T-helper 2 cell treated with Interferon-gamma antibody and Interleukin-4, amounts not matched to agents 5 μg/mL and 100 μg/mL, for 36 hours (primary cell): ENCODE measurements at regions not wholly inside any gene's neighbourhood (a gene's known extent, or its start where the extent isn't known, plus 50 kb on each side); places are given as distances from the start of the nearest gene placed in this dataset.
A peak's percentile ranks its signal among the peaks of the same experiment; 100 is the strongest.
"Not testable (repeated sequence)": the region's sequence is repeated elsewhere in the genome, so short reads cannot be mapped to it uniquely, and the experiment has no call there.

Experiments used
- DNase-seq: peaks from one replicate; pipeline ENCODE4 v3.0.0; 2021; ENCODE audit warnings: low spot score
- H3K27ac Mint-ChIP-seq: one replicate; pipeline ENCODE4 v1.8.0; 2021; ENCODE audit warnings: mild to moderate bottlenecking, mixed read lengths
- H3K27me3 Mint-ChIP-seq: one replicate; pipeline ENCODE4 v1.8.0; 2021; ENCODE audit warnings: low read depth, mixed read lengths
- H3K36me3 Mint-ChIP-seq: one replicate; pipeline ENCODE4 v1.8.0; 2021; ENCODE audit warnings: low read depth, mixed read lengths
- H3K4me1 Mint-ChIP-seq: one replicate; pipeline ENCODE4 v1.8.0; 2021; ENCODE audit warnings: low read depth, mixed read lengths
- H3K4me3 Mint-ChIP-seq: one replicate; pipeline ENCODE4 v1.8.0; 2022; ENCODE audit warnings: mild to moderate bottlenecking, moderate library complexity, mixed read lengths
- H3K9me3 Mint-ChIP-seq: one replicate; pipeline ENCODE4 v1.8.0; 2021; ENCODE audit warnings: mixed read lengths

DNA sequence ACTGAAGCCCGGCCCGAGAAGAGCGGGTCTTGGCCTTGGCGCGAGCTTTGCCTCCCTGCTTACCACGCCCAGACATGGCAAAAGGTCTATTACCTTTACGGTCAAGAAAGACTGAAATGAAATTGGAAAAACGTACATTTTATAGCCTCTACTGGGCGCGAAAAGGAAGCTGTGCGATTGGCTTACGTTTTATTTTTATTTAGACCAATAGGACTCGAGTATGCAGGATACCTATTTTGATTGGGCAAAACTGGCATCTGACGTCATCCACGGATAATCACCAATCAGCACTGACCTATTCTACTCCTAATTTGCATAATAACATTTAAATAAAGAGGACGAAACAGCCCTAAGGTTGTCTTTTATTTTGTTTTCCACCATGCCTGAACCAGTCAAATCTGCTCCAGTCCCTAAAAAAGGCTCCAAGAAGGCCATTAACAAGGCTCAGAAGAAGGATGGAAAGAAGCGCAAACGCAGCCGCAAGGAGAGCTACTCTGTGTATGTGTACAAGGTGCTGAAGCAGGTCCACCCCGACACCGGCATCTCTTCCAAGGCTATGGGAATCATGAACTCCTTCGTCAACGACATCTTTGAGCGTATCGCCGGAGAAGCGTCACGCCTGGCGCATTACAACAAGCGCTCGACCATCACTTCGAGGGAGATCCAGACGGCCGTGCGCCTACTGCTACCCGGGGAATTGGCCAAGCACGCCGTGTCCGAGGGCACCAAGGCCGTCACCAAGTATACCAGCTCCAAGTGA, 97.4 kb downstream of the OR2B2 start:
- DNase-seq: peak; percentile 83
- Mint-ChIP-seq H3K9me3 (no peaks in the 10 kb centered on the region), H3K27ac (peak overlapping the region; percentile 100), H3K27me3 (peaks cover 9% of the 10 kb centered on the region), H3K4me3 (peak overlapping the region; percentile 96), H3K36me3 (peaks cover 10% of the 10 kb centered on the region), H3K4me1 (peaks cover 54% of the 10 kb centered on the region)

DNA sequence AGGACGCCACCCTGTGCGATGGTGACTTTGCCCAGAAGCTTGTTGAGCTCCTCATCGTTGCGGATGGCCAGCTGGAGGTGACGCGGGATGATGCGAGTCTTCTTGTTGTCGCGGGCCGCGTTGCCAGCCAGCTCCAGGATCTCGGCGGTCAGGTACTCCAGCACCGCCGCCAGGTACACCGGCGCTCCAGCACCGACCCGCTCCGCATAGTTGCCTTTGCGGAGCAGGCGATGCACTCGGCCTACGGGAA, 97.9 kb downstream of the OR2B2 start:
- H3K27me3 Mint-ChIP-seq, H3K9me3 Mint-ChIP-seq, DNase-seq: not testable (repeated sequence)
- Mint-ChIP-seq H3K4me3 (peak overlapping the region; percentile 96), H3K4me1 (peaks cover 50% of the 10 kb centered on the region), H3K27ac (peak overlapping the region; percentile 100), H3K36me3 (peaks cover 10% of the 10 kb centered on the region)

DNA sequence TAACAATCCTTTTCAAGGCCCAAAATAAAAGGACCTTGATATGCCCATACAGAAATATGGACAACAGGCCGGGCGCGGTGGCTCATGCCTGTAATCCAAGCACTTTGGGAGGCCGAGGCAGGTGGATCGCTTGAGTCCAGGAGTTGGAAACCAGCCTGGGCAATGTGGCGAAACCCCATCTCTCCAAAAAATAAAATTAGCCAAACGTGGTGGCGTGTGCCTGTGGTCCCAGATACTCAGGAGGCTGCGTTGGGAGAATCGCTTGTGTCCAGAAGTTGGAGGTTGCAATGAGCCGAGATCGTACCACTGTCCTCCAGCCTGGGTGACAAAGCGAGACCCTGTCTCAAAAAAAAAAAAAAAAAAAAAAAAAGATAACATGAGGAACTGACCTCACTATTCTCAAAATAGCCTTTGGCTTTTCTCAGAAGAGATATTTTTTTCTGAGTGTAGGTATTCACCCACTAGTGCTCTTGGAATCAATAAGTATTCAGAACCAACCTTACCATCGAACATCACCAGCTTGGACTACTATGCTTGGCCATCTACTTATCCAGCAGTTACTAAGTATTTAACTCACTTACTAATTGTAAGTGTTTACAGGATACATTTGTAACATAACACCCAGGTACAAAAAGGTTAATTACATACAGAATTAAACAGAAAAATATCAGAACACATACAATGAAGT, 99.2 kb downstream of the OR2B2 start:
- no peak for DNase-seq
- no peaks in the 10 kb centered on the region for H3K9me3 Mint-ChIP-seq
- peaks cover 10% of the 10 kb centered on the region for H3K36me3 Mint-ChIP-seq
- H3K27ac Mint-ChIP-seq: peak overlapping the region; percentile 100
- peaks cover 11% of the 10 kb centered on the region for H3K27me3 Mint-ChIP-seq
- peaks cover 59% of the 10 kb centered on the region for H3K4me1 Mint-ChIP-seq
- H3K4me3 Mint-ChIP-seq: peak overlapping the region; percentile 96

DNA sequence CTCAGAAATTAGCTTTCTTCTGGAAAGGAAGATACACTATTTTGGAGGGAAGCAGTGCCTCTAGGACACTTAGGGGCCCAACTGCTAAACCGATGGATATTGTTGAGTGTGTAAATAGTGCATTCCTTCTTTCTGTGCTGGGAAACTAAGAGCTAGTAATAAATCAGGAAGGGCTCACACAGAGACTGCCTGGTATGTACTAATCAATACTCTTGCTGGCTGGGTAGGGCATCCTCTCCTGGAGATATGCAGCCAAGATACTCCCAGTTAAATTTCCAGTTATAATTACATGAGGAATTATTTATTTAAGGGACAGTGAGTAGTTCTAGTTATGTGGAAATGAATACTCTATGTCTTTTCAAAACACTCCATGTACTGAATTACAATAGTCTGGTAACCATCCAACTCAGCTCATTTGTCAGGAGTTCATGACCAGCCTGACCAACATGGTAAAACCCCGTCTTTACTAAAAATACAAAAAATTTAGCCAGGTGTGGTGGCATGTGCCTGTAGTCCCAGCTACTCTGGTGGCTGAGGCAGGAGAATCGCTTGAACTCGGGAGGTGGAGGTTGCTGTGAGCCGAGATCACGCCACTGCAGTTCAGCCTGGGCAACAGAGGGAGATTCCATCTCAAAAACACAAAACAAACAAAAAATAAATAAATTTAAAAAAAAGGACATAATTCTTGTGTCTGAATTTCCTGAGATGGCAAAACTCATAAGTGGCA, 100.0 kb downstream of the OR2B2 start:
- peaks cover 15% of the 10 kb centered on the region for H3K27me3 Mint-ChIP-seq
- DNase-seq: no peak
- peaks cover 62% of the 10 kb centered on the region for H3K4me1 Mint-ChIP-seq
- H3K9me3 Mint-ChIP-seq: no peaks in the 10 kb centered on the region
- H3K4me3 Mint-ChIP-seq: peak overlapping the region; percentile 67
- H3K36me3 Mint-ChIP-seq: peaks cover 10% of the 10 kb centered on the region
- peak overlapping the region; percentile 100 for H3K27ac Mint-ChIP-seq

DNA sequence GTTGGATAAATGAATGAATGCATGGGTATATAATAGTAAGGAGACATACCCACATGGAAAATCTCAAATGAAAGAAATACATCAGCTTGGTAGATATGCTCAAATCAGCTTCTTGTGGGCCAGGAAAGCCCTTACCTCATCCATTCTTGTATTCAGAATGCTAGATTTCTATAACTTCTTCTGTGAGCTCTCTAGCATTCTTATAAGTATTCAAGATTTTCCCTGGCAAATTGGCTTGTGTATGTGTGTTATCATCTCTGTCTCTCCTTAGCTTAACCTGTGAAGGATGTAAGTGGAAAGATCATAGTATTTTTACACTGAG, 100.8 kb downstream of the OR2B2 start:
- Mint-ChIP-seq H3K9me3 (no peaks in the 10 kb centered on the region), H3K4me1 (peaks cover 66% of the 10 kb centered on the region), H3K36me3 (peaks cover 10% of the 10 kb centered on the region), H3K4me3 (peak overlapping the region; percentile 92), H3K27me3 (peaks cover 15% of the 10 kb centered on the region), H3K27ac (peak overlapping the region; percentile 100)
- no peak for DNase-seq

DNA sequence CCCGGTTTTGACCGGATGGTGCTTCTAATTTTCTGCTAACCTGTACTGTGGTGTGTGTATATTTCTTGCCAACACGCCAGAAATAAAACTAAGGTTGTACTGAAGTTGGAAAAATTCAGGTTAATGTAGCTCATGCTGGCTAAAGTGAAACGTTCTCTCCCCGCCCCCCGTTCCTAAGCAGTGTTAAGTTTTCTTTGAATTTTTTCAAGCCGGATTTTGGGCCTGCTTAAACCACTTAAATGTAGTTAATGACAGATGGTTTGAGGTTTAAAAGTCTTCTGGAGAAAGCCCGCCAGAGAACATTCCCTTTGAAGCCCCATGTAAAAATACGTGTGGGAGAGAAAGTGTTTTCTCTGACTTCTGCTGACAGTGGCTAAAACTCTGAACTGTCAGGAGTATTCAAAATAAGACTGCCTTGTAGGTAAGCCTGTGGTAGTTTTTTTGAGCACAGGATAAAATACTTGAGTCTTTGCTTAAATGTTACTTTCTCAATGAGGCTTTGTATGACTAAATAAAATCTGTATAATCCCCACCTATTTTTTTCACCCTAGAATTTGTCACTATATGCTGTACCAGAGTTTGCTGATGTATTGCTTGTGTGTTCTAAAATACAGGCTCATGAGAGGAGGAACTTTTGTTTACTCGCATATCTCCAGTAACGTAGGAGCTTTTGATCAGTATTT, 101.3 kb downstream of the OR2B2 start:
- Mint-ChIP-seq H3K9me3 (no peaks in the 10 kb centered on the region), H3K27ac (peak overlapping the region; percentile 100), H3K27me3 (peaks cover 15% of the 10 kb centered on the region), H3K4me3 (peak overlapping the region; percentile 92), H3K4me1 (peaks cover 66% of the 10 kb centered on the region), H3K36me3 (peaks cover 10% of the 10 kb centered on the region)
- DNase-seq: no peak

DNA sequence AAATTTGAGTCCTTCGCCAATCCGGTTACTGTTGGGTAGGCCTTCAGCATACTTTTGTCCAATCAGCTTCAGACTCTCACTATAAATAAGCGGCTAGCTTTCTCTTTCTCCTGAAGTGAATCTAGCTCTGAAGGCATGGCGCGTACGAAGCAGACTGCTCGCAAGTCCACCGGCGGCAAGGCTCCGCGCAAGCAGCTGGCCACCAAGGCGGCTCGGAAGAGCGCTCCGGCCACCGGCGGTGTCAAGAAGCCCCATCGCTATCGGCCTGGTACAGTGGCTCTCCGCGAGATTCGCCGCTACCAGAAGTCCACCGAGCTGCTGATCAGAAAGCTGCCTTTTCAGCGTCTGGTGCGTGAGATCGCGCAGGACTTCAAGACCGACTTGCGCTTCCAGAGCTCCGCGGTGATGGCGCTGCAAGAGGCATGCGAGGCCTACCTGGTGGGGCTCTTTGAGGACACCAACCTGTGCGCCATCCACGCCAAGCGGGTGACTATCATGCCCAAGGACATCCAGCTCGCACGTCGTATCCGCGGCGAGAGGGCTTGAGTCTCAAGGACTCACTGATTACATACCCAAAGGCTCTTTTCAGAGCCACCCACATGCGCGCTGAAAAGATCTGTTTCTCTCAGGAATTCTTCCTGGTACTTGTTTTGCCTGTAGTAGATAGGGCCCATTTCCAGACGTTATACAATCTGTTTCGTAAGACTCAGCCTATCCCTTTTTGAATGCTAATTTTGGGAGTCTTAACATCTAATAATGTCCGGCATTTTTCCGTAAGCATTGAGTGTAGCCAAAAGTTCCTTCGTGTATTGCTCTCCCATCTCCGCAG, 102.0 kb downstream of the OR2B2 start:
- Mint-ChIP-seq H3K4me3 (peak overlapping the region; percentile 92), H3K27ac (peak overlapping the region; percentile 100), H3K36me3 (peaks cover 10% of the 10 kb centered on the region), H3K27me3 (peaks cover 15% of the 10 kb centered on the region), H3K4me1 (peaks cover 66% of the 10 kb centered on the region), H3K9me3 (no peaks in the 10 kb centered on the region)
- peak; percentile 83 for DNase-seq

DNA sequence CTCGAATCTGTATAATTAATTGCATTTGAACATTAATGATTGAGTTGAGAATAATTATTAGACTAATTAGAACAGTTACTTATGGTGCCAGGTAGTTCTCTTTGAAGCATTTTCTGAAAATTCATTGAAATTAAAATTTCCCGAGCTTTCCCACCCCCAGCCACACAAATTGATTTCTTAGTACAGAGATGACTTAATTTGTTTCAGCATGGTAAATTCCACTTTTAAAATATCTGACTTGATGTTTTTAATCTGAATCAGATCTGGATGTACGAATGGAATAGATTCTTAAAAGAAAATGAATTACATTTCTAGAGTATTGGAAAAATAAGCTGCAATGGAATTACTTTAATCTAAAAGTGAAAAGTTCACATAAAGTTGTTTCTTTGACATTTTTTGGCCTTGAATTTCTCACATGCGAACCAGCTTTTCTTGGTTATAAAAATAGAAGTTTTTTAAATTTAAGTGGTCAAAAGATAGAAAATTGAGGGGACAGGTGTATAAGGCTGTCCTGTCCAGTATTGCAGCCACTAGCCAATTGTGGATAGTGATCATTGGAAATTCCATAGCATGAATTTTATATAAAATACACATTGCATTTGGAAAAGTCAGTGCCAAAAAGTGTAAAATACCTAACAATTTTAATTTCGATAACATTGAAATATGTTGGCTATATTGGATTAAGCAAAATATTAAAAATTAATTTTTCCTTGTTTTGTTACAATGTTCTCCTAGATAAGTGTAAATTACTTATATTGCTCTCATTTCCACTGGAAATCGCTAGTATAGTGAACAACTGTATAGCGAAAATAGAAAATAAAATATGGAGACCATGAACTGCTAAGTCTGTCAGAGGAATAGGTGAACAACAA, 102.9 kb downstream of the OR2B2 start:
- Mint-ChIP-seq H3K4me3 (peak overlapping the region; percentile 92), H3K4me1 (peaks cover 61% of the 10 kb centered on the region), H3K9me3 (no peaks in the 10 kb centered on the region), H3K27ac (peak overlapping the region; percentile 100), H3K27me3 (peaks cover 14% of the 10 kb centered on the region), H3K36me3 (peaks cover 10% of the 10 kb centered on the region)
- no peak for DNase-seq

DNA sequence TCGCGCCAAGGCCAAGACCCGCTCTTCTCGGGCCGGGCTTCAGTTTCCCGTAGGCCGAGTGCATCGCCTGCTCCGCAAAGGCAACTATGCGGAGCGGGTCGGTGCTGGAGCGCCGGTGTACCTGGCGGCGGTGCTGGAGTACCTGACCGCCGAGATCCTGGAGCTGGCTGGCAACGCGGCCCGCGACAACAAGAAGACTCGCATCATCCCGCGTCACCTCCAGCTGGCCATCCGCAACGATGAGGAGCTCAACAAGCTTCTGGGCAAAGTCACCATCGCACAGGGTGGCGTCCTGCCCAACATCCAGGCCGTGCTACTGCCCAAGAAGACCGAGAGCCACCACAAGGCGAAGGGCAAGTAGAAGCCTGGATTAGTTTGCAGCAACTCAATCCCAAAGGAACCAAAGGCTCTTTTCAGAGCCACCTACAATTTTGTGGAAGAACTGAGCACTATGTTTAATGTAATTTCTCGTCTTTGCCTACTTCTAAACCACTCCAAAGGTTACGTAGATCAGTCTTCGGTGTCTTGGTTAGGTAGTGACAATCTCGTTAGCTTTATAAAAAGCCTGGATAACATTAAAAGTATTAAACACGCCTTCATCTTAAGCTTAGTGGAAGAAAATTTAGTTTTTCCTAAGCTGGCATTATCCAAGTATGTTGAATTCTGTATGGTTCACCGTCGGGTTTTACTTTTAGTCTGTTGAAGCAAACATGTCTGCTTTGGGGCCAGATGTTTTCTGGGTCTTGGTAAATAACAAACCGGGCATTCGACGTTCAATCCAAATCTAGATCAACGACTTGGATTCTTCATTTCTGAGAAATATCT, 103.7 kb downstream of the OR2B2 start:
- Mint-ChIP-seq H3K4me3 (peak overlapping the region; percentile 92), H3K36me3 (peaks cover 10% of the 10 kb centered on the region), H3K4me1 (peaks cover 53% of the 10 kb centered on the region), H3K27me3 (peaks cover 14% of the 10 kb centered on the region), H3K27ac (peak overlapping the region; percentile 100)
- peak; percentile 38 for DNase-seq
- not testable (repeated sequence) for H3K9me3 Mint-ChIP-seq

DNA sequence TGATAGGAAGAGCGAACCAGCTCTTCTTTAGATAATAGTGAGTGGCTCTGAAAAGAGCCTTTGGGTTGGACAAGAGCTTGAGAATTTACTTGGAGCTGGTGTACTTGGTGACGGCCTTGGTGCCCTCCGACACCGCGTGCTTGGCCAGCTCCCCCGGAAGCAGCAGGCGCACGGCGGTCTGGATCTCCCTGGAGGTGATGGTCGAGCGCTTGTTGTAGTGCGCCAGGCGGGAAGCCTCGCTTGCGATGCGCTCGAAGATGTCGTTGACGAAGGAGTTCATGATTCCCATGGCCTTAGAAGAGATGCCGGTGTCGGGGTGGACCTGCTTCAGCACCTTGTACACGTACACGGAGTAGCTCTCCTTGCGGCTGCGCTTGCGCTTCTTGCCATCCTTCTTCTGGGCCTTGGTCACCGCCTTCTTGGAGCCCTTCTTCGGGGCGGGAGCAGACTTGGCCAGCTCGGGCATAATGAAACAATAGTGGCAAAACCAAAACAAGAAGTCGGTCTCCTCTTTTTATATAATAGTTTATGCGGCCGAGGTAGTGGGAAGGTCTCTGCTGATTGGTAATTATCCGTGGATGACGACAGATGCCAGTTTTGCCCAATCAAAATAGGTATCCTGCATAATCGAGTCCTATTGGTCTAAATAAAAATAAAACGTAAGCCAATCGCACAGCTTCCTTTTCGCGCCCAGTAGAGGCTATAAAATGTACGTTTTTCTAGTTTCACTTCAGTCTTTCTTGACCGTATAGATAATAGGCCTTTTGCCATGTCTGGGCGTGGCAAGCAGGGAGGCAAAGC, 104.6 kb downstream of the OR2B2 start:
- not testable (repeated sequence) for H3K9me3 Mint-ChIP-seq
- DNase-seq: peak; percentile 83
- Mint-ChIP-seq H3K27ac (peak overlapping the region; percentile 100), H3K36me3 (peaks cover 10% of the 10 kb centered on the region), H3K4me1 (peaks cover 48% of the 10 kb centered on the region), H3K27me3 (peaks cover 14% of the 10 kb centered on the region), H3K4me3 (peak overlapping the region; percentile 92)

DNA sequence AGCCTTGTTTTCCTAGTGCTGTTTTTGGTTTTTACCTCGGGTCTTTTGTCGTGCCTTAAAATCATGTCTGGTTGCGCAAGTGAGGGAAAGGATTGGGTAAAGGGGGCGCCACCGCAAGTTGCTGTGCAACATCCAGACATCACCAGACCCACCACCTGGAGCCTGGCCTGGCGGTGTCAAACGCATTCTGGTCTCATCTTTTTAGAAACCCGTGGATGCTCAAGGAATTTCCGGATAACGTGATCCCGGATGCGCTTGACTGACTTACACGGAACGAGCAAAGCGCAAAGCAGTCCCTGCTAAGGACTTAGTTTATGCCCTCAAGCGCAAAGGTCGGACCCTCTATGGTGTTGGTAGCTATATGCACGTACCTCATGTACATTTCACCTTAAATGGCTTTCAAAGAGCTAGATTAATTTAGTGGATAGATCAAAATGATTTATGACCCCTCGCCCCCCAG, 105.2 kb downstream of the OR2B2 start:
- H3K4me1 Mint-ChIP-seq: peaks cover 44% of the 10 kb centered on the region
- peak; percentile 43 for DNase-seq
- peak overlapping the region; percentile 92 for H3K4me3 Mint-ChIP-seq
- no peaks in the 10 kb centered on the region for H3K9me3 Mint-ChIP-seq
- H3K27me3 Mint-ChIP-seq: peaks cover 14% of the 10 kb centered on the region
- peaks cover 10% of the 10 kb centered on the region for H3K36me3 Mint-ChIP-seq
- peak overlapping the region; percentile 100 for H3K27ac Mint-ChIP-seq
